WTC11 (cell line): ENCODE measurements at regions not wholly inside any gene's neighbourhood (a gene's known extent, or its start where the extent isn't known, plus 50 kb on each side); places are given as distances from the start of the nearest gene placed in this dataset.

Source experiments
- GABPB1 ChIP-seq: sonication (generic); formaldehyde crosslinking; IDR thresholded peaks from 2 replicates; pipeline ENCODE4 v1.8.1; 2023; ENCODE audit warnings: mild to moderate bottlenecking, missing genetic modification reagents
- IRF2 ChIP-seq: sonication (generic); formaldehyde crosslinking; IDR thresholded peaks from 2 replicates; pipeline ENCODE4 v1.8.0; 2022; ENCODE audit warnings: low read depth, missing genetic modification reagents, borderline replicate concordance
- TF ChIP-seq, protein P1 (sequence below): fragments of 250-450 bp; sonication (Bioruptor Pico); IDR thresholded peaks from 2 replicates; pipeline ENCODE4 v1.9.0; 2021; ENCODE audit warnings: mild to moderate bottlenecking

DNA sequence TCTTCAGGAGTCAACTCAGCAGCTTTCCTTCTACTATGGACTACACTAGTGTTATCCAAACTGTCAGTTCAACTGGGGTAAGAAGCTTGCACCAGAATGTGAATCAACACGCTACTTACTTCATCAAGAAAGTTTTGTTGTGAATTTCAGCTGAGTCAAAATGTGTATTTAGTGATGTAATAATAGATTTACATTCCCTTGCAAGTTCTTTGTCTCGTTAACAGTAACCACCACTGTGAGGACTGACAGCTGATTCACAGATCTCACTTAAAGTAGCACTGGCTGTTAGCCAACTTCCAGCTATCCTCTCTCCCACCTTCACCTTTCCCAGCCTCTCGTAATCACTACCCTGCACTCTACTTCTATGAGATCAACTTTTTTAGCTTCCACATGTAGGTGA, 445.3 kb downstream of the NTRK2 start:
- TF ChIP-seq, protein P1, sequence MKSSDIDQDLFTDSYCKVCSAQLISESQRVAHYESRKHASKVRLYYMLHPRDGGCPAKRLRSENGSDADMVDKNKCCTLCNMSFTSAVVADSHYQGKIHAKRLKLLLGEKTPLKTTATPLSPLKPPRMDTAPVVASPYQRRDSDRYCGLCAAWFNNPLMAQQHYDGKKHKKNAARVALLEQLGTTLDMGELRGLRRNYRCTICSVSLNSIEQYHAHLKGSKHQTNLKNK, result no peak
- TF ChIP-seq IRF2, result no peak
- TF ChIP-seq GABPB1, result no peak
